IMR-90 (cell line): ENCODE measurements at regions not wholly inside any gene's neighbourhood (a gene's known extent, or its start where the extent isn't known, plus 50 kb on each side); places are given as distances from the start of the nearest gene placed in this dataset.
A peak's percentile ranks its signal among the peaks of the same experiment; 100 is the strongest.

ENCODE experiments used
- ATAC-seq: fragments of 200-7000 bp; cut with Tn5 transposase; 2 replicates; pipeline ENCODE4 v1.9.1; 2020; ENCODE audit warnings: low read depth, mild to moderate bottlenecking, moderate library complexity
- BruUV-seq: library from RNA; stranded (reverse); fragments of 400-500 nt; replicated peaks from 2 replicates; lab custom pipeline; 2021; lab: Mats Ljungman, UMichigan
- CTCF ChIA-PET: fragments of 300-600 bp; formaldehyde crosslinking; extraction: SDS; loops from one replicate; lab custom pipeline; 2021; ENCODE audit warnings: antibody characterized with exemption; lab: Yijun Ruan, JAX
- POLR2A ChIA-PET: fragments of 300-600 bp; sonication (Branson Sonifier 250); formaldehyde crosslinking; loops from one replicate; lab custom pipeline; 2022; ENCODE audit warnings: antibody characterized with exemption; ENCODE audit not compliant: unreplicated experiment; lab: Charles Lee
- DNase-seq: peaks from one replicate; pipeline ENCODE4 v3.0.0; 2013
- H2AFZ ChIP-seq: replicated peaks from 2 replicates; pipeline ENCODE3; 2013; ENCODE audit warnings: low read length, mild to moderate bottlenecking; ENCODE audit not compliant: poor library complexity
- H2AK5ac ChIP-seq: 2 replicates; pipeline ENCODE4 v1.6.1; 2013; ENCODE audit warnings: low read depth, low read length, inconsistent platforms
- H2AK9ac ChIP-seq: replicated peaks from 2 replicates; pipeline ENCODE3; 2013; ENCODE audit warnings: mild to moderate bottlenecking, low read depth, low read length, moderate library complexity; ENCODE audit not compliant: poor library complexity
- H2BK120ac ChIP-seq: 2 replicates; pipeline ENCODE4 v1.6.1; 2013; ENCODE audit warnings: low read depth, low read length, inconsistent platforms
- H2BK15ac ChIP-seq: 3 replicates; pipeline ENCODE4 v1.6.1; 2013; ENCODE audit warnings: low read depth, low read length, inconsistent platforms
- H2BK20ac ChIP-seq: 2 replicates; pipeline ENCODE4 v1.6.1; 2013; ENCODE audit warnings: low read depth, mild to moderate bottlenecking, inconsistent platforms, low read length, moderate library complexity
- H2BK5ac ChIP-seq: 2 replicates; pipeline ENCODE4 v1.6.1; 2013; ENCODE audit warnings: mild to moderate bottlenecking, low read depth, low read length, inconsistent platforms; ENCODE audit not compliant: poor library complexity, severe bottlenecking
- H3K14ac ChIP-seq: replicated peaks from 2 replicates; pipeline ENCODE4 v1.6.1; 2013; ENCODE audit warnings: low read depth, low read length, inconsistent platforms
- H3K18ac ChIP-seq: 2 replicates; pipeline ENCODE4 v1.6.1; 2013; ENCODE audit warnings: low read depth, low read length, control low read depth
- H3K23ac ChIP-seq: 2 replicates; pipeline ENCODE4 v1.6.1; 2013; ENCODE audit warnings: low read depth, low read length, inconsistent platforms
- H3K27ac ChIP-seq: 2 replicates; pipeline ENCODE4 v1.5.1; 2013; ENCODE audit warnings: mild to moderate bottlenecking, control low read depth, low read length; ENCODE audit not compliant: insufficient read depth
- H3K27me3 ChIP-seq: 2 replicates; pipeline ENCODE4 v1.6.1; 2013; ENCODE audit warnings: low read length; ENCODE audit not compliant: control insufficient read depth, insufficient read depth
- H3K36me3 ChIP-seq: 2 replicates; pipeline ENCODE4 v1.6.1; 2013; ENCODE audit warnings: low read length, mixed read lengths; ENCODE audit not compliant: control insufficient read depth, insufficient read depth
- H3K4ac ChIP-seq: 2 replicates; pipeline ENCODE4 v1.6.1; 2013; ENCODE audit warnings: low read depth, low read length, inconsistent platforms
- H3K4me1 ChIP-seq: 2 replicates; pipeline ENCODE4 v1.6.1; 2013; ENCODE audit warnings: low read length, mixed read lengths; ENCODE audit not compliant: control insufficient read depth, insufficient read depth
- H3K4me2 ChIP-seq: 2 replicates; pipeline ENCODE4 v1.6.1; 2013; ENCODE audit warnings: low read depth, mild to moderate bottlenecking, control low read depth, low read length, moderate library complexity
- H3K4me3 ChIP-seq: 2 replicates; pipeline ENCODE4 v1.5.1; 2013; ENCODE audit warnings: low read depth, mild to moderate bottlenecking, control low read depth, low read length, moderate library complexity; ENCODE audit not compliant: insufficient read depth
- H3K56ac ChIP-seq: 2 replicates; pipeline ENCODE4 v1.6.1; 2013; ENCODE audit warnings: low read length, inconsistent platforms; ENCODE audit not compliant: insufficient read depth; ENCODE audit errors: extremely low read depth
- H3K79me1 ChIP-seq, 2 experiments: 2 replicates each; pipeline ENCODE4 v1.6.1; 2013; ENCODE audit warnings: low read length in 2 of 2, inconsistent platforms in 1 of 2, low read depth in 1 of 2
- H3K9ac ChIP-seq: 2 replicates; pipeline ENCODE4 v1.6.1; 2013; ENCODE audit warnings: low read depth, low read length, control low read depth
- H3K9me1 ChIP-seq: 2 replicates; pipeline ENCODE4 v1.6.1; 2013; ENCODE audit warnings: low read length, inconsistent platforms; ENCODE audit not compliant: insufficient read depth
- H3K9me3 ChIP-seq: 2 replicates; pipeline ENCODE4 v1.6.1; 2013; ENCODE audit warnings: low read length; ENCODE audit not compliant: control insufficient read depth, insufficient read depth
- H4K20me1 ChIP-seq: 2 replicates; pipeline ENCODE4 v1.6.1; 2013; ENCODE audit warnings: low read length, inconsistent platforms; ENCODE audit not compliant: insufficient read depth
- H4K5ac ChIP-seq: 2 replicates; pipeline ENCODE4 v1.6.1; 2013; ENCODE audit warnings: mild to moderate bottlenecking, low read depth, low read length, control low read depth
- H4K8ac ChIP-seq, 2 experiments: 2 replicates each; pipeline ENCODE4 v1.6.1; 2013; ENCODE audit warnings: low read depth in 2 of 2, low read length in 2 of 2, control low read depth in 1 of 2, inconsistent platforms in 1 of 2
- H4K91ac ChIP-seq: 2 replicates; pipeline ENCODE4 v1.6.1; 2013; ENCODE audit warnings: low read depth, low read length, inconsistent platforms; ENCODE audit not compliant: insufficient read depth
- BHLHE40 ChIP-seq: fragments of 150-350 bp; IDR thresholded peaks from 2 replicates; pipeline ENCODE4 v1.6.1; 2016; ENCODE audit warnings: mild to moderate bottlenecking, low read depth, low read length
- CEBPB ChIP-seq: IDR thresholded peaks from 2 replicates; pipeline ENCODE4 v1.6.1; 2012; ENCODE audit warnings: low read depth, low read length, improper control_type of control experiment
- CHD1 ChIP-seq: IDR thresholded peaks from 2 replicates; pipeline ENCODE4 v1.6.1; 2012; ENCODE audit warnings: low read depth, low read length, improper control_type of control experiment
- MAFK ChIP-seq: IDR thresholded peaks from 2 replicates; pipeline ENCODE4 v1.6.1; 2012; ENCODE audit warnings: low read depth, low read length, improper control_type of control experiment
- MAZ ChIP-seq: IDR thresholded peaks from 2 replicates; pipeline ENCODE4 v1.6.1; 2012; ENCODE audit warnings: low read depth, mild to moderate bottlenecking, low read length, improper control_type of control experiment, moderate library complexity, borderline replicate concordance
- MXI1 ChIP-seq: IDR thresholded peaks from 2 replicates; pipeline ENCODE4 v1.6.1; 2012; ENCODE audit warnings: low read depth, mild to moderate bottlenecking, low read length, moderate library complexity, borderline replicate concordance
- NFE2L2 ChIP-seq: fragments of 150-350 bp; IDR thresholded peaks from 2 replicates; pipeline ENCODE4 v1.6.1; 2016; ENCODE audit warnings: low read depth, mild to moderate bottlenecking, low read length
- POLR2A ChIP-seq: IDR thresholded peaks from 2 replicates; pipeline ENCODE4 v1.6.1; 2012; ENCODE audit warnings: mild to moderate bottlenecking, low read depth, low read length
- RCOR1 ChIP-seq: IDR thresholded peaks from 2 replicates; pipeline ENCODE4 v1.6.1; 2012; ENCODE audit warnings: mild to moderate bottlenecking, low read length, improper control_type of control experiment; ENCODE audit not compliant: insufficient replicate concordance
- RFX5 ChIP-seq: IDR thresholded peaks from 2 replicates; pipeline ENCODE4 v1.8.0; 2012; ENCODE audit warnings: low read depth, mild to moderate bottlenecking, low read length, moderate library complexity
- WGBS, 2 experiments: methylation state at CpG; one replicate each; pipeline versions ENCODE4 v1.1.5 to v1.1.7; 2013; ENCODE audit warnings: missing lambda C conversion rate in 2 of 2; ENCODE audit not compliant: insufficient read length in 1 of 2; ENCODE audit errors: extremely low coverage in 2 of 2; 5-methylcytosine and 5-hydroxymethylcytosine counted together
- dilution Hi-C: fragments of 300-500 bp; cut with HindIII; formaldehyde crosslinking; loops from one replicate; pipeline ENCODE4 v1.14.3; 2018; ENCODE audit warnings: low sequenced_read_pairs; ENCODE audit not compliant: unreplicated experiment
- in situ Hi-C: fragments of 300-500 bp; cut with MboI; formaldehyde crosslinking; loops from 3 replicates; pipeline ENCODE4 v1.14.3; 2019; ENCODE audit warnings: low sequenced_read_pairs, inconsistent platforms, mixed read lengths
- intact Hi-C: fragments of 100-400 bp; cut with micrococcal nuclease; formaldehyde crosslinking; loops from 2 replicates; pipeline ENCODE4 v1.10.0; 2022
- TF ChIP-seq, protein P1 (sequence below): fragments of 150-350 bp; IDR thresholded peaks from 2 replicates; pipeline ENCODE4 v1.6.1; 2017; ENCODE audit warnings: mild to moderate bottlenecking, antibody characterized with exemption, low read length, low read depth

DNA sequence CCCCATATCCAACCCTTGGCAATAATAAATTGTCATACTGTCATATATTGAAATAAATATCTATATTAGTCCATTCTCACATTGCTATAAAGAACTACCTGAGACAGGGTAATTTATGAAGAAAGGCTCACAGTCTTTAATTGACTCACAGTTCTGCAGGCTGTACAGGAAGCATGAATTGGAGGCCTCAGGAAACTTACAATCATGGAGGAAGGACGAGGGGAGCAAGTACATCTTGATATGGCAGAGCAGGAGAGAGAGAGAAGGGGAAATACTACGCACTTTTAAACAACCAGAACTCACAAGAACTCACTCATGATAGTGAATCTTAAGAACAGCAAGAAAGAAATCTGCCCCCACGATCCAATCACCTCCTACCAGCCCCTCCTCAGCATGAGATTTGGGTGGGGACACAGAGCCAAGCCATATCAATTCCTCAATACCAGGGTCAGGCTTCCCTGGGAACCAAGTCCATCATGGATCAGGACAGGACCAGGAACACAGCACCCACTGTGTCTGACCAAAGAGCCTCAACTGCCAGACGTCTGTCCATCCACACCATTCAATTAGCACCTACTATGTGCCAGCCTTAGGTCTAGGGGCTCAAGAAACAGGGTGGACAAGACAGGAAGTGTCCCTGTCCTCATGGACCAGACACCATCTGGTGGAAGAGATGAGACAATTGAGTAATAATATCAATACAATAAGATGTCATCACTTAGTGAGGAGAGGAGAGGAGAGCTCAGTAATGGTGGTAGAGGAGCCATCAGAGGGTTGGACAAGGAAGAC is 56.9 kb upstream of the TOP3B start:
- H4K5ac ChIP-seq = no peak overlapping the region
- H2AK5ac ChIP-seq = peak overlapping the region; percentile 80; the same call in 1 of the 2 replicates
- H2BK5ac ChIP-seq = no peak overlapping the region
- TF ChIP-seq MXI1 = no peak
- TF ChIP-seq CEBPB = no peak
- no peak for TF ChIP-seq MAFK
- no peak for TF ChIP-seq NFE2L2
- TF ChIP-seq POLR2A = no peak
- no peak for TF ChIP-seq MAZ
- no peak for TF ChIP-seq CHD1
- no peak for TF ChIP-seq RCOR1
- no peak for TF ChIP-seq RFX5
- no peak for TF ChIP-seq BHLHE40
- TF ChIP-seq, protein P1, sequence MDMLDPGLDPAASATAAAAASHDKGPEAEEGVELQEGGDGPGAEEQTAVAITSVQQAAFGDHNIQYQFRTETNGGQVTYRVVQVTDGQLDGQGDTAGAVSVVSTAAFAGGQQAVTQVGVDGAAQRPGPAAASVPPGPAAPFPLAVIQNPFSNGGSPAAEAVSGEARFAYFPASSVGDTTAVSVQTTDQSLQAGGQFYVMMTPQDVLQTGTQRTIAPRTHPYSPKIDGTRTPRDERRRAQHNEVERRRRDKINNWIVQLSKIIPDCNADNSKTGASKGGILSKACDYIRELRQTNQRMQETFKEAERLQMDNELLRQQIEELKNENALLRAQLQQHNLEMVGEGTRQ = no peak
- dilution Hi-C loops (no loop called here), in situ Hi-C loops (no loop called here), intact Hi-C loops (loop anchor here (10.0 kb wide), 1 partner anchor 115 kb away; no protein-coding TSS in a partner anchor)
- BruUV-seq = no TSS peak
- H4K8ac ChIP-seq = no peak overlapping the region; a peak in 1 of 4 replicates
- H3K56ac ChIP-seq = no peak overlapping the region
- H3K9me1 ChIP-seq = peaks cover 28% of the 10 kb centered on the region
- no peak overlapping the region for H2AK9ac ChIP-seq
- peak overlapping the region; percentile 52 for H2BK120ac ChIP-seq
- no peak overlapping the region for H3K9ac ChIP-seq
- H3K27me3 ChIP-seq = no peaks in the 10 kb centered on the region; the same call in 1 of the 2 replicates
- H3K4me3 ChIP-seq = no peak overlapping the region
- H2BK15ac ChIP-seq = peak overlapping the region; percentile 89; the same call in 2 of the 3 replicates
- ChIA-PET POLR2A (no interaction called here), CTCF (no interaction called here)
- H3K4ac ChIP-seq = peak overlapping the region; percentile 23
- H3K18ac ChIP-seq = no peak overlapping the region
- no peaks in the 10 kb centered on the region for H3K36me3 ChIP-seq
- peak overlapping the region; percentile 32; the same call in 1 of the 2 replicates for H2BK20ac ChIP-seq
- ATAC-seq (no peak), DNase-seq (no peak)
- peaks cover 14% of the 10 kb centered on the region for H3K4me1 ChIP-seq
- H3K79me1 ChIP-seq = no peaks in the 10 kb centered on the region
- H3K9me3 ChIP-seq = no peaks in the 10 kb centered on the region
- H2AFZ ChIP-seq = peak overlapping the region; percentile 9
- WGBS, 2 experiments = no CpG with 5 or more reads among the region's 4 CpGs
- no peak overlapping the region for H3K27ac ChIP-seq
- H4K20me1 ChIP-seq = no peaks in the 10 kb centered on the region; the same call in 1 of the 2 replicates
- H4K91ac ChIP-seq = no peak overlapping the region
- peak overlapping the region; percentile 34; the same call in 1 of the 2 replicates for H3K14ac ChIP-seq
- H3K4me2 ChIP-seq = no peak overlapping the region
- H3K23ac ChIP-seq = no peak overlapping the region
